IPS-20b (cell line): ENCODE measurements at regions not wholly inside any gene's neighbourhood (a gene's known extent, or its start where the extent isn't known, plus 50 kb on each side); places are given as distances from the start of the nearest gene placed in this dataset.

Experiments
- H3K27ac ChIP-seq: one replicate; pipeline ENCODE4 v1.5.1; 2013; ENCODE audit warnings: low read length
- H3K27me3 ChIP-seq: 2 replicates; pipeline ENCODE4 v1.6.1; 2013; ENCODE audit warnings: mild to moderate bottlenecking, low read length, inconsistent platforms; ENCODE audit not compliant: insufficient read depth
- H3K36me3 ChIP-seq: 2 replicates; pipeline ENCODE4 v1.6.1; 2013; ENCODE audit warnings: low read depth, mild to moderate bottlenecking, inconsistent platforms, low read length, moderate library complexity; ENCODE audit not compliant: insufficient read depth
- H3K4me1 ChIP-seq: 2 replicates; pipeline ENCODE4 v1.6.1; 2013; ENCODE audit warnings: mild to moderate bottlenecking, control low read depth, inconsistent platforms, low read length, moderate library complexity; ENCODE audit not compliant: insufficient read depth
- H3K4me3 ChIP-seq: 2 replicates; pipeline ENCODE4 v1.5.1; 2013; ENCODE audit warnings: mild to moderate bottlenecking, low read length, inconsistent platforms
- H3K9ac ChIP-seq: 2 replicates; pipeline ENCODE4 v1.6.1; 2013; ENCODE audit warnings: low read depth, mild to moderate bottlenecking, inconsistent platforms, low read length, moderate library complexity
- H3K9me3 ChIP-seq: 2 replicates; pipeline ENCODE4 v1.6.1; 2013; ENCODE audit warnings: mild to moderate bottlenecking, low read depth, low read length, inconsistent platforms; ENCODE audit not compliant: insufficient read depth

- H3K27ac ChIP-seq = no peak overlapping the region
- no peak overlapping the region for H3K9ac ChIP-seq
- no peaks in the 10 kb centered on the region; the same call in 1 of the 2 replicates for H3K36me3 ChIP-seq
- H3K27me3 ChIP-seq = no peaks in the 10 kb centered on the region
- no peaks in the 10 kb centered on the region for H3K4me1 ChIP-seq
- H3K9me3 ChIP-seq = peaks cover 40% of the 10 kb centered on the region
- no peak overlapping the region for H3K4me3 ChIP-seq
These were observed 236.0 kb downstream of the ADGRG6 start for GRCh38 chr6:142537612-142538478.

- H3K4me1 ChIP-seq = no peaks in the 10 kb centered on the region
- H3K27ac ChIP-seq = no peak overlapping the region
- H3K9ac ChIP-seq = no peak overlapping the region
- H3K36me3 ChIP-seq = no peaks in the 10 kb centered on the region
- H3K9me3 ChIP-seq = no peaks in the 10 kb centered on the region
- no peaks in the 10 kb centered on the region for H3K27me3 ChIP-seq
- no peak overlapping the region for H3K4me3 ChIP-seq
These were observed 241.0 kb downstream of the ADGRG6 start for GRCh38 chr6:142542704-142543233.

- Histone ChIP-seq H3K4me3 (no peak overlapping the region), H3K9ac (no peak overlapping the region), H3K4me1 (no peaks in the 10 kb centered on the region), H3K9me3 (no peaks in the 10 kb centered on the region), H3K36me3 (no peaks in the 10 kb centered on the region), H3K27ac (no peak overlapping the region), H3K27me3 (no peaks in the 10 kb centered on the region)
These were observed 241.8 kb downstream of the ADGRG6 start for GRCh38 chr6:142543606-142544005.

GRCh38 chr6:142544199-142544838 lies 242.5 kb downstream of the ADGRG6 start:
- H3K4me3 ChIP-seq = no peak overlapping the region
- H3K36me3 ChIP-seq = no peaks in the 10 kb centered on the region
- no peak overlapping the region for H3K9ac ChIP-seq
- no peak overlapping the region for H3K27ac ChIP-seq
- no peaks in the 10 kb centered on the region for H3K9me3 ChIP-seq
- H3K4me1 ChIP-seq = no peaks in the 10 kb centered on the region
- no peaks in the 10 kb centered on the region for H3K27me3 ChIP-seq

GRCh38 chr6:142545147-142545546 lies 243.3 kb downstream of the ADGRG6 start:
- Histone ChIP-seq H3K27me3 (no peaks in the 10 kb centered on the region), H3K36me3 (no peaks in the 10 kb centered on the region), H3K4me3 (no peak overlapping the region), H3K9ac (no peak overlapping the region), H3K9me3 (no peaks in the 10 kb centered on the region), H3K4me1 (peaks cover 1% of the 10 kb centered on the region; the same call in 1 of the 2 replicates), H3K27ac (no peak overlapping the region)

GRCh38 chr6:142548566-142548965 lies 246.8 kb downstream of the ADGRG6 start:
- H3K9me3 ChIP-seq = no peaks in the 10 kb centered on the region
- peaks cover 14% of the 10 kb centered on the region; the same call in 1 of the 2 replicates for H3K4me1 ChIP-seq
- H3K9ac ChIP-seq = no peak overlapping the region
- H3K4me3 ChIP-seq = no peak overlapping the region
- no peaks in the 10 kb centered on the region for H3K27me3 ChIP-seq
- H3K36me3 ChIP-seq = no peaks in the 10 kb centered on the region
- no peak overlapping the region for H3K27ac ChIP-seq

- Histone ChIP-seq H3K4me3 (no peak overlapping the region), H3K4me1 (peaks cover 14% of the 10 kb centered on the region; the same call in 1 of the 2 replicates), H3K9ac (no peak overlapping the region), H3K27ac (no peak overlapping the region), H3K9me3 (no peaks in the 10 kb centered on the region), H3K27me3 (no peaks in the 10 kb centered on the region), H3K36me3 (no peaks in the 10 kb centered on the region)
These were observed 248.7 kb downstream of the ADGRG6 start for GRCh38 chr6:142550310-142551063.

- no peak overlapping the region for H3K27ac ChIP-seq
- H3K9ac ChIP-seq = no peak overlapping the region
- H3K27me3 ChIP-seq = no peaks in the 10 kb centered on the region
- H3K4me3 ChIP-seq = no peak overlapping the region
- no peaks in the 10 kb centered on the region for H3K36me3 ChIP-seq
- H3K9me3 ChIP-seq = no peaks in the 10 kb centered on the region
- H3K4me1 ChIP-seq = peaks cover 14% of the 10 kb centered on the region; the same call in 1 of the 2 replicates
These were observed 249.5 kb downstream of the ADGRG6 start for GRCh38 chr6:142551274-142551811.

DNA sequence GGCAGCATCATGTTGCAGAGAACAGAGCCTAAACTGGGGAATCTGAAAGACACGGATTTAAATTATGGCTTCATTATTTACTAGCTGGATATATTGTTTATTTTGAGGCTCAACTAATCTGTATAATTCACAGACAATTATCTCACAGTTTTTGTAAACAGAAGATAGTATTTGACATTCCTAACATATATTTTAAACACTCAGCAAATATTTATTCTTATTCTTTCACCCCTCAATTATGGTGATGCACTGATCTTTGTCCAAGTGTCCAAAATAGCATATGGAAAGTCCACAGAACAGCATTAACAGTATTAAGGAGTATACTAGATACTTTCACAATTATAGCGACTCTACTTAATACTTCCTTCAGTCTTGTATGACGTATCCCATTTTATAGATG lies 257.0 kb downstream of the ADGRG6 start:
- Histone ChIP-seq H3K4me1 (peaks cover 2% of the 10 kb centered on the region; the same call in 1 of the 2 replicates), H3K36me3 (no peaks in the 10 kb centered on the region), H3K4me3 (no peak overlapping the region), H3K9me3 (no peaks in the 10 kb centered on the region), H3K27ac (no peak overlapping the region), H3K9ac (no peak overlapping the region), H3K27me3 (no peaks in the 10 kb centered on the region)

DNA sequence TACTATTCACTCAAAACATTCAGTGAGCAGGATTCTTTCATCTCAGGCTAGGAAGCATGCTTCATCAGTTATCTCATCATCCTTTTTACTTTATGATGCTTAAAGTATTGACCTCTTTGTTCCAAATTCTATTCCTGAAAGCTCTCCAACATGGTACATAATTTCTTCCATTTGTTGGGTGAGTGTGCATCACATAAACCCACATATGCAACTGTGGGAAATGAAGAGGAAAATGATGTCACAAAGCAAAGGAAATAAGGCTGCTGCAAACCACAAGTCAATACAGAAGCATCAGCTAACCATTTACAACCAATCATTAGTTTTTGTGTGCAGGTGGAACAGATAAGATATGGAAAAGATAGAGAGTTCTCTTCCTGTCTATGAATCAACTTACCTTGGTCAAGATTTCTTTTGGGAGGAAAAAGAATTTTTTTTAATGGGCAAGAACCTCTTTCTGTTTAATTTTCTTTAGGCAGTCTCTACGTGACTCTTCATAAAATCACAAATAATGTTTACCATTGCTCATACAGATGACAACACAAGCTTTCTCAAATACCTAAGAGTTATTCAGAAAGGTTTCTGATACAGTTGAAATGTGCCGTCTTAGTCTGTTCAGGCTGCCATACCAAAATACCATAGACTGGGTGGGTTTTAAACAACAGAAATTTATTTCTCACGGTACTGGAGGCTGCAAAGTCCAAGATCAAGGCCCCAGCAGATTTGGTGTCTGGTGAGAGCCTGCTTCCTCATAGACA lies 259.9 kb downstream of the ADGRG6 start:
- no peak overlapping the region for H3K9ac ChIP-seq
- no peak overlapping the region for H3K27ac ChIP-seq
- H3K4me3 ChIP-seq = no peak overlapping the region

DNA sequence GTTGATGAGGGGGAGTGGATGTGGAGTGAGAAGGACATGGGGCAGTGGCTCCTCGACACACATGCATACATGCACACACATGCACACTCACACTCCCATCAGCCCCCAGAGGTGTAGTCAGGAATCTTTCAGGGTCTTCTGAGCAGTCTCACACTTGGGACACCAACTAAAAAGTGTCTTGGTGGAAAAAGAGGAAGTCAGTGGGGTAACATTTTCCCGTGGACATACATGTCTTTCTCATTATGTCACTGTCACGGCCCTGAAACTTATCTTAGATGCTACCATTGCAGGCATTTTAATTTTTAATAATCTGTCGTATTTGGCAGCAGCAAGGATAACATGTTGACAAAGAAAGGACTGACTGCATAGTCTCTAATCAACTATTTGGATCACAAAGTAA lies 261.1 kb downstream of the ADGRG6 start:
- H3K9me3 ChIP-seq = no peaks in the 10 kb centered on the region
- no peak overlapping the region for H3K27ac ChIP-seq
- H3K4me1 ChIP-seq = peaks cover 8% of the 10 kb centered on the region; the same call in 1 of the 2 replicates
- no peaks in the 10 kb centered on the region for H3K27me3 ChIP-seq
- H3K9ac ChIP-seq = no peak overlapping the region
- no peak overlapping the region for H3K4me3 ChIP-seq
- no peaks in the 10 kb centered on the region for H3K36me3 ChIP-seq

More for the DNA sequence above, 259.9 kb downstream of the ADGRG6 start:
- peaks cover 2% of the 10 kb centered on the region; the same call in 1 of the 2 replicates for H3K4me1 ChIP-seq
- no peaks in the 10 kb centered on the region for H3K36me3 ChIP-seq
- H3K27me3 ChIP-seq = no peaks in the 10 kb centered on the region
- no peaks in the 10 kb centered on the region for H3K9me3 ChIP-seq
